Lower lobe of right lung (tissue), 2 donors: ENCODE measurements at regions not wholly inside any gene's neighbourhood (a gene's known extent, or its start where the extent isn't known, plus 50 kb on each side); places are given as distances from the start of the nearest gene placed in this dataset.

Experiments
- ATAC-seq, 2 donors: fragments of 200-7000 bp; cut with Tn5 transposase; one replicate each; pipeline ENCODE4 v1.9.1; 2020 to 2022; ENCODE audit warnings: mild to moderate bottlenecking in 2 of 2, moderate library complexity in 2 of 2
- DNase-seq: peaks from one replicate; pipeline ENCODE4 v3.0.0-alpha.2; 2020
- H3K27ac ChIP-seq: fragments of 200-600 bp; one replicate; pipeline ENCODE4 v1.8.0; 2022
- H3K27me3 ChIP-seq: fragments of 200-600 bp; one replicate; pipeline ENCODE4 v1.8.0; 2022; ENCODE audit warnings: low read depth
- H3K36me3 ChIP-seq: fragments of 200-600 bp; one replicate; pipeline ENCODE4 v1.8.0; 2022; ENCODE audit warnings: mild to moderate bottlenecking
- H3K4me1 ChIP-seq: fragments of 200-600 bp; one replicate; pipeline ENCODE4 v1.8.0; 2022
- H3K4me3 ChIP-seq: fragments of 200-600 bp; one replicate; pipeline ENCODE4 v1.8.0; 2022; ENCODE audit warnings: mild to moderate bottlenecking
- H3K9me3 ChIP-seq: fragments of 200-600 bp; one replicate; pipeline ENCODE4 v1.8.0; 2022
- CTCF ChIP-seq: fragments of 200-600 bp; IDR thresholded peaks from one replicate; pipeline ENCODE4 v1.8.0; 2022; ENCODE audit warnings: antibody characterized with exemption, mild to moderate bottlenecking
- intact Hi-C: fragments of 100-400 bp; cut with DNase I; formaldehyde crosslinking; loops from one replicate; pipeline ENCODE4 v1.11.0; 2022
- donor health status: DM: no; HTN: yes; CAD: no; lungs with severe emphysema.

- H3K4me3 ChIP-seq: no peak overlapping the region
- H3K9me3 ChIP-seq: no peaks in the 10 kb centered on the region
- H3K4me1 ChIP-seq: no peaks in the 10 kb centered on the region
- DNase-seq: no peak
- no peak overlapping the region for H3K27ac ChIP-seq
- no peak for TF ChIP-seq CTCF
- H3K36me3 ChIP-seq: no peaks in the 10 kb centered on the region
- ATAC-seq: no peak
- H3K27me3 ChIP-seq: no peaks in the 10 kb centered on the region
- intact Hi-C loops: no loop called here
Measured at GRCh38 chr7:35483568-35483967, 211.4 kb downstream of the HERPUD2 start.

GRCh38 chr7:35482231-35482630 is 212.7 kb downstream of the HERPUD2 start:
- ATAC-seq (no peak), DNase-seq (no peak)
- H3K9me3 ChIP-seq: peaks cover 3% of the 10 kb centered on the region
- intact Hi-C loops: no loop called here
- H3K36me3 ChIP-seq: no peaks in the 10 kb centered on the region
- no peaks in the 10 kb centered on the region for H3K27me3 ChIP-seq
- TF ChIP-seq CTCF: no peak
- no peak overlapping the region for H3K4me3 ChIP-seq
- H3K4me1 ChIP-seq: no peaks in the 10 kb centered on the region
- H3K27ac ChIP-seq: no peak overlapping the region

GRCh38 chr7:35480806-35481205 is 214.1 kb downstream of the HERPUD2 start:
- no peak for ATAC-seq
- DNase-seq: no peak
- H3K27me3 ChIP-seq: no peaks in the 10 kb centered on the region
- H3K4me1 ChIP-seq: no peaks in the 10 kb centered on the region
- no peak for TF ChIP-seq CTCF
- H3K36me3 ChIP-seq: no peaks in the 10 kb centered on the region
- H3K27ac ChIP-seq: no peak overlapping the region
- H3K4me3 ChIP-seq: no peak overlapping the region
- intact Hi-C loops: no loop called here
- H3K9me3 ChIP-seq: peaks cover 3% of the 10 kb centered on the region

GRCh38 chr7:35477609-35478008 is 217.3 kb downstream of the HERPUD2 start:
- TF ChIP-seq CTCF: no peak
- Histone ChIP-seq H3K36me3 (no peaks in the 10 kb centered on the region), H3K27ac (no peak overlapping the region), H3K4me1 (no peaks in the 10 kb centered on the region), H3K9me3 (peaks cover 3% of the 10 kb centered on the region), H3K27me3 (no peaks in the 10 kb centered on the region), H3K4me3 (no peak overlapping the region)
- intact Hi-C loops: no loop called here
- ATAC-seq: no peak
- DNase-seq: no peak

GRCh38 chr7:35474100-35474499 is 220.2 kb upstream of the TBX20 start:
- DNase-seq (no peak), ATAC-seq (no peak)
- Histone ChIP-seq H3K36me3 (no peaks in the 10 kb centered on the region), H3K4me1 (no peaks in the 10 kb centered on the region), H3K27ac (no peak overlapping the region), H3K27me3 (peaks cover 3% of the 10 kb centered on the region), H3K4me3 (no peak overlapping the region), H3K9me3 (peaks cover 3% of the 10 kb centered on the region)
- intact Hi-C loops: no loop called here
- TF ChIP-seq CTCF: no peak

- intact Hi-C loops: no loop called here
- no peak for TF ChIP-seq CTCF
- DNase-seq: no peak
Measured at GRCh38 chr7:35468606-35469005, 214.7 kb upstream of the TBX20 start.

More at GRCh38 chr7:35468606-35469005, 214.7 kb upstream of the TBX20 start:
- no peaks in the 10 kb centered on the region for H3K4me1 ChIP-seq
- ATAC-seq: no peak
- H3K27ac ChIP-seq: no peak overlapping the region
- H3K4me3 ChIP-seq: no peak overlapping the region
- peaks cover 3% of the 10 kb centered on the region for H3K27me3 ChIP-seq
- H3K36me3 ChIP-seq: no peaks in the 10 kb centered on the region
- no peaks in the 10 kb centered on the region for H3K9me3 ChIP-seq
